Right atrium auricular region (tissue), 2 donors: ENCODE measurements at regions not wholly inside any gene's neighbourhood (a gene's known extent, or its start where the extent isn't known, plus 50 kb on each side); places are given as distances from the start of the nearest gene placed in this dataset.

ENCODE experiments used
- DNase-seq: peaks from one replicate; pipeline ENCODE4 v3.0.0-alpha.2; 2019; ENCODE audit warnings: low spot score
- H3K27ac ChIP-seq, 2 donors: fragments of 200-600 bp; sonication (generic); 1 replicate in 1 of 2; 2 replicates in 1 of 2; pipeline ENCODE4 v1.5.1; 2016 to 2019
- H3K27me3 ChIP-seq, 2 donors: fragments of 200-600 bp; sonication (generic); one replicate each; pipeline versions ENCODE4 v1.5.1 to v1.6.0; 2017 to 2019
- H3K36me3 ChIP-seq: fragments of 200-600 bp; sonication (generic); one replicate; pipeline ENCODE4 v1.5.1; 2016
- H3K4me1 ChIP-seq, 2 donors: fragments of 200-600 bp; sonication (generic); one replicate each; pipeline versions ENCODE4 v1.5.1 to v1.6.0; 2017 to 2019
- H3K4me3 ChIP-seq, 2 donors: fragments of 200-600 bp; sonication (generic); 1 replicate in 1 of 2; 2 replicates in 1 of 2; pipeline ENCODE4 v1.5.1; 2017 to 2019; ENCODE audit warnings: mild to moderate bottlenecking in 1 of 2, moderate library complexity in 1 of 2
- H3K9me3 ChIP-seq, 2 donors: fragments of 200-600 bp; sonication (generic); one replicate each; pipeline ENCODE4 v1.5.1; 2019
- CTCF ChIP-seq, 2 donors: fragments of 200-600 bp; sonication (generic); IDR thresholded peaks; one replicate each; pipeline ENCODE4 v1.5.1; 2019; ENCODE audit warnings: antibody characterized with exemption in 2 of 2

- H3K36me3 ChIP-seq: no peaks in the 10 kb centered on the region
- no peak overlapping the region for H3K27ac ChIP-seq
- H3K9me3 ChIP-seq: no peaks in the 10 kb centered on the region
- H3K27me3 ChIP-seq: no peaks in the 10 kb centered on the region
- no peak for DNase-seq
- no peak for TF ChIP-seq CTCF (IDR thresholded peaks at IDR 0.05)
- H3K4me3 ChIP-seq: no peak overlapping the region
- no peaks in the 10 kb centered on the region for H3K4me1 ChIP-seq
Observed at GRCh38 chr2:122939796-122940195, 1085.3 kb upstream of the CNTNAP5 start.

- DNase-seq: no peak
- Histone ChIP-seq H3K9me3 (no peaks in the 10 kb centered on the region), H3K4me3 (no peak overlapping the region), H3K27me3 (no peaks in the 10 kb centered on the region), H3K4me1 (no peaks in the 10 kb centered on the region), H3K36me3 (no peaks in the 10 kb centered on the region), H3K27ac (no peak overlapping the region)
- TF ChIP-seq CTCF (IDR thresholded peaks at IDR 0.05): no peak
Observed at GRCh38 chr2:122949523-122949922, 1075.6 kb upstream of the CNTNAP5 start.

- H3K9me3 ChIP-seq: no peaks in the 10 kb centered on the region
- no peak overlapping the region for H3K27ac ChIP-seq
- no peak overlapping the region for H3K4me3 ChIP-seq
- H3K4me1 ChIP-seq: no peaks in the 10 kb centered on the region
- DNase-seq: no peak
- H3K36me3 ChIP-seq: no peaks in the 10 kb centered on the region
- H3K27me3 ChIP-seq: no peaks in the 10 kb centered on the region
- TF ChIP-seq CTCF (IDR thresholded peaks at IDR 0.05): no peak
Observed at GRCh38 chr2:122955776-122956175, 1069.3 kb upstream of the CNTNAP5 start.

- no peak for DNase-seq
- TF ChIP-seq CTCF (IDR thresholded peaks at IDR 0.05): no peak
- H3K4me3 ChIP-seq: no peak overlapping the region
Observed at GRCh38 chr2:122960759-122961641, 1064.1 kb upstream of the CNTNAP5 start.

GRCh38 chr2:122966461-122966860 is 1058.6 kb upstream of the CNTNAP5 start:
- H3K27ac ChIP-seq: no peak overlapping the region
- no peaks in the 10 kb centered on the region for H3K36me3 ChIP-seq
- no peak for DNase-seq
- H3K4me1 ChIP-seq: no peaks in the 10 kb centered on the region
- H3K9me3 ChIP-seq: peaks cover 0 to 13% of the 10 kb centered on the region in 2 donors
- no peak for TF ChIP-seq CTCF (IDR thresholded peaks at IDR 0.05)
- no peak overlapping the region for H3K4me3 ChIP-seq
- no peaks in the 10 kb centered on the region for H3K27me3 ChIP-seq

More at GRCh38 chr2:122960759-122961641, 1064.1 kb upstream of the CNTNAP5 start:
- H3K4me1 ChIP-seq: no peaks in the 10 kb centered on the region
- no peaks in the 10 kb centered on the region for H3K9me3 ChIP-seq
- no peak overlapping the region for H3K27ac ChIP-seq
- no peaks in the 10 kb centered on the region for H3K36me3 ChIP-seq
- H3K27me3 ChIP-seq: no peaks in the 10 kb centered on the region
